Keratinocyte (primary cell): ENCODE measurements at regions not wholly inside any gene's neighbourhood (a gene's known extent, or its start where the extent isn't known, plus 50 kb on each side); places are given as distances from the start of the nearest gene placed in this dataset.

Experiments
- DNase-seq: peaks from one replicate; pipeline ENCODE4 v3.0.0-alpha.2; 2011; ENCODE audit warnings: low read depth, missing footprints, low spot score
- FAIRE-seq: peaks from 2 replicates; lab custom pipeline; 2011; peaks lifted over from hg19 to GRCh38; lab: Jason Lieb, UNC
- H2AFZ ChIP-seq: 2 replicates; pipeline ENCODE4 v1.6.0; 2012; ENCODE audit warnings: low read length, control low read depth, inconsistent platforms; ENCODE audit not compliant: control insufficient read depth
- H3K27ac ChIP-seq: 2 replicates; pipeline ENCODE4 v1.5.1; 2011; ENCODE audit warnings: low read length; ENCODE audit not compliant: control insufficient read depth, insufficient read depth
- H3K27me3 ChIP-seq: 3 replicates; pipeline ENCODE4 v1.6.0; 2011; ENCODE audit warnings: low read length; ENCODE audit not compliant: control insufficient read depth, insufficient read depth; ENCODE audit errors: extremely low read depth
- H3K36me3 ChIP-seq, 2 experiments: 2 replicates in 1 of 2; 3 replicates in 1 of 2; pipeline ENCODE4 v1.5.1; 2011; ENCODE audit warnings: low read length in 2 of 2, mild to moderate bottlenecking in 1 of 2; ENCODE audit not compliant: control insufficient read depth in 2 of 2, insufficient read depth in 2 of 2; ENCODE audit errors: extremely low read depth in 1 of 2
- H3K4me1 ChIP-seq: 3 replicates; pipeline ENCODE4 v1.5.1; 2011; ENCODE audit warnings: low read length; ENCODE audit not compliant: control insufficient read depth, insufficient read depth; ENCODE audit errors: extremely low read depth
- H3K4me2 ChIP-seq: 3 replicates; pipeline ENCODE4 v1.6.0; 2011; ENCODE audit warnings: low read depth, low read length; ENCODE audit not compliant: control insufficient read depth, insufficient read depth; ENCODE audit errors: extremely low read depth
- H3K4me3 ChIP-seq, 3 experiments: fragments of 200-600 bp in 1 of 3; sonication (generic) in 1 of 3; 2 replicates in 2 of 3; 3 replicates in 1 of 3; pipeline ENCODE4 v1.5.1; 2011 to 2016; ENCODE audit warnings: low read length in 3 of 3, mild to moderate bottlenecking in 3 of 3, control low read depth in 2 of 3, inconsistent platforms in 1 of 3, low read depth in 1 of 3, mixed read lengths in 1 of 3, mixed run types in 1 of 3, moderate library complexity in 1 of 3; ENCODE audit not compliant: control insufficient read depth in 2 of 3, insufficient read depth in 2 of 3; ENCODE audit errors: extremely low read depth in 1 of 3
- H3K79me2 ChIP-seq: 2 replicates; pipeline ENCODE4 v1.6.0; 2012; ENCODE audit warnings: low read length; ENCODE audit not compliant: control insufficient read depth, insufficient read depth
- H3K9ac ChIP-seq: 3 replicates; pipeline ENCODE4 v1.6.0; 2011; ENCODE audit warnings: low read length; ENCODE audit not compliant: control insufficient read depth, insufficient read depth; ENCODE audit errors: extremely low read depth
- H3K9me1 ChIP-seq: 3 replicates; pipeline ENCODE4 v1.6.0; 2011; ENCODE audit warnings: low read length; ENCODE audit not compliant: control insufficient read depth, insufficient read depth; ENCODE audit errors: extremely low read depth
- H3K9me3 ChIP-seq: 2 replicates; pipeline ENCODE4 v1.5.1; 2012; ENCODE audit warnings: low read depth, low read length; ENCODE audit not compliant: control insufficient read depth
- H4K20me1 ChIP-seq: 3 replicates; pipeline ENCODE4 v1.6.0; 2011; ENCODE audit warnings: low read length; ENCODE audit not compliant: control insufficient read depth, insufficient read depth; ENCODE audit errors: extremely low read depth
- CTCF ChIP-seq, 3 experiments: IDR thresholded peaks in 1 of 3; conservative IDR thresholded peaks in 1 of 3; optimal IDR thresholded peaks in 1 of 3; 2 replicates in 2 of 3; 3 replicates in 1 of 3; pipeline versions ENCODE3 to v1.5.1; 2011; ENCODE audit warnings: low read length in 3 of 3, mild to moderate bottlenecking in 3 of 3, moderate library complexity in 2 of 3, control low read depth in 1 of 3, inconsistent platforms in 1 of 3; ENCODE audit not compliant: insufficient read depth in 2 of 3; ENCODE audit errors: extremely low read depth in 1 of 3
- EZH2 ChIP-seq: IDR thresholded peaks from one replicate; pipeline ENCODE4 v1.6.1; 2012; ENCODE audit warnings: inconsistent platforms, mild to moderate bottlenecking, low read length, moderate library complexity
- dilution Hi-C: fragments of 300-500 bp; cut with MboI; formaldehyde crosslinking; loops from one replicate; pipeline ENCODE4 v1.7.0; 2020; ENCODE audit warnings: low sequenced_read_pairs; ENCODE audit not compliant: extremely low pct_ligation_motif_present

- TF ChIP-seq CTCF (optimal IDR thresholded peaks at IDR 0.05 in 1 of 3, IDR thresholded peaks at IDR 0.05 in 1 of 3, conservative IDR thresholded peaks at IDR 0.05 in 1 of 3; ENCODE audit: extremely low read depth in 1 of 3, insufficient read depth in 2 of 3, low read length in 3 of 3), result no peak
- TF ChIP-seq EZH2, result no peak
- no peak overlapping the region for H3K4me2 ChIP-seq
- no peaks in the 10 kb centered on the region for H3K9me3 ChIP-seq
- FAIRE-seq (no peak), DNase-seq (no peak)
- no peak overlapping the region for H3K4me3 ChIP-seq
- no peaks in the 10 kb centered on the region for H3K36me3 ChIP-seq
- no peak overlapping the region for H3K9ac ChIP-seq
- H3K9me1 ChIP-seq, result no peaks in the 10 kb centered on the region
- H2AFZ ChIP-seq, result no peak overlapping the region
- no peaks in the 10 kb centered on the region for H4K20me1 ChIP-seq
- dilution Hi-C loops, result no loop called here
- no peaks in the 10 kb centered on the region for H3K4me1 ChIP-seq
- H3K79me2 ChIP-seq, result no peaks in the 10 kb centered on the region
- H3K27ac ChIP-seq, result no peak overlapping the region
- no peaks in the 10 kb centered on the region for H3K27me3 ChIP-seq
Measured at GRCh38 chr2:146295080-146295670, 1549.7 kb upstream of the ACVR2A start.

- TF ChIP-seq EZH2, result no peak
- no peak for TF ChIP-seq CTCF (optimal IDR thresholded peaks at IDR 0.05 in 1 of 3, IDR thresholded peaks at IDR 0.05 in 1 of 3, conservative IDR thresholded peaks at IDR 0.05 in 1 of 3; ENCODE audit: extremely low read depth in 1 of 3, insufficient read depth in 2 of 3, low read length in 3 of 3)
- H3K36me3 ChIP-seq, result no peaks in the 10 kb centered on the region
- no peak overlapping the region for H2AFZ ChIP-seq
- no peak for FAIRE-seq
- no peak overlapping the region for H3K27ac ChIP-seq
- no peaks in the 10 kb centered on the region for H3K27me3 ChIP-seq
- H3K9me3 ChIP-seq, result no peaks in the 10 kb centered on the region
- H3K4me3 ChIP-seq, result no peak overlapping the region
- H3K9me1 ChIP-seq, result no peaks in the 10 kb centered on the region
- no peaks in the 10 kb centered on the region for H3K4me1 ChIP-seq
- no peak overlapping the region for H3K4me2 ChIP-seq
- no peaks in the 10 kb centered on the region for H3K79me2 ChIP-seq
- no peak overlapping the region for H3K9ac ChIP-seq
- no peak for DNase-seq
- dilution Hi-C loops, result no loop called here
- H4K20me1 ChIP-seq, result no peaks in the 10 kb centered on the region
Measured at GRCh38 chr2:146287281-146287680, 1557.5 kb upstream of the ACVR2A start.
